ENCODE measurements at regions not wholly inside any gene's neighbourhood (a gene's known extent, or its start where the extent isn't known, plus 50 kb on each side); places are given as distances from the start of the nearest gene placed in this dataset.

DNA sequence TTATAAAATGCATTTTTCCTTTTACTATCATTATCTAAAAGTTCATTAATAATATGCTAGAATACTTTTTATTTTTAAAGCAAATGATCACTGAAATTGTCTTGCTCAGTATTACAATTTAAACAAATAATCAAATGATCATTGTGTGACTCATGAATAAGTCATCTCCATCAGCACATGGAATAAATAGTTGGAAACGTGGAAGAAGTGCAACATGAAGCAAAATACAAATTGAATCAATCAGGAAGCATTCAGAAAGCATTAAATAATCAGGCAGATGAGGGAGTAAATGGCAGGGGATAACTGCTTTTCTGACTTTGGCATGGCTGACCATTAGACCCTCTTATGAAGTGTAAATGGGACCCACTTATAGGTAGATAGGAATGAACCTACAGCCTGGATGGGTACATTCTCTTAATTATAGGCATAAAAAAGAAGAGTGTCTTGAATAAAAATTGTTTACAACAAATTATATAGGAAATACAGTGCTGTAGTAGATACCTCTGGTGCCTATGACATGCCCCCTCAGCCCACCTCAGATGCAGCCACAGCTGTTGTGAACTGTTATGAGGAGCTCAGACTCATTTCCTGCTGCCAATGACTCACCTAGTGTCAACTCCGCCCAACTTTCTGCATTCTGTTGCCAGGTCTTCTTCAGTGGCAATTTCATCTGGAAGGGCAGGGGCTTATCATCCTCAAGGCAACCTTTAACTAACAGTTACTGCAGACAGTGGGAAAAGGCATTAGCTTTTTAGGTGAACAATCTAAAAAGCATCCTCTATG lies 936.0 kb downstream of the TRIB2 start:
- ATAC-seq (ENCODE audit: low read depth) (peak; percentile 98), DNase-seq (ENCODE audit: low spot score) (peak; percentile 74)
- Histone ChIP-seq H3K36me3 (ENCODE audit: low read depth) (no peaks in the 10 kb centered on the region), H3K4me3 (ENCODE audit: severe bottlenecking) (no peak overlapping the region), H3K9me3 (ENCODE audit: severe bottlenecking) (no peaks in the 10 kb centered on the region), H3K27ac (ENCODE audit: poor library complexity, severe bottlenecking) (peak overlapping the region; percentile 83), H3K4me1 (ENCODE audit: insufficient read depth, poor library complexity, severe bottlenecking) (peaks cover 34% of the 10 kb centered on the region), H3K27me3 (ENCODE audit: insufficient read depth, poor library complexity, severe bottlenecking) (no peaks in the 10 kb centered on the region)
- TF ChIP-seq, protein P1, sequence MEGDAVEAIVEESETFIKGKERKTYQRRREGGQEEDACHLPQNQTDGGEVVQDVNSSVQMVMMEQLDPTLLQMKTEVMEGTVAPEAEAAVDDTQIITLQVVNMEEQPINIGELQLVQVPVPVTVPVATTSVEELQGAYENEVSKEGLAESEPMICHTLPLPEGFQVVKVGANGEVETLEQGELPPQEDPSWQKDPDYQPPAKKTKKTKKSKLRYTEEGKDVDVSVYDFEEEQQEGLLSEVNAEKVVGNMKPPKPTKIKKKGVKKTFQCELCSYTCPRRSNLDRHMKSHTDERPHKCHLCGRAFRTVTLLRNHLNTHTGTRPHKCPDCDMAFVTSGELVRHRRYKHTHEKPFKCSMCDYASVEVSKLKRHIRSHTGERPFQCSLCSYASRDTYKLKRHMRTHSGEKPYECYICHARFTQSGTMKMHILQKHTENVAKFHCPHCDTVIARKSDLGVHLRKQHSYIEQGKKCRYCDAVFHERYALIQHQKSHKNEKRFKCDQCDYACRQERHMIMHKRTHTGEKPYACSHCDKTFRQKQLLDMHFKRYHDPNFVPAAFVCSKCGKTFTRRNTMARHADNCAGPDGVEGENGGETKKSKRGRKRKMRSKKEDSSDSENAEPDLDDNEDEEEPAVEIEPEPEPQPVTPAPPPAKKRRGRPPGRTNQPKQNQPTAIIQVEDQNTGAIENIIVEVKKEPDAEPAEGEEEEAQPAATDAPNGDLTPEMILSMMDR (IDR thresholded peaks at IDR 0.05; ENCODE audit: poor library complexity, severe bottlenecking) = no peak

DNA sequence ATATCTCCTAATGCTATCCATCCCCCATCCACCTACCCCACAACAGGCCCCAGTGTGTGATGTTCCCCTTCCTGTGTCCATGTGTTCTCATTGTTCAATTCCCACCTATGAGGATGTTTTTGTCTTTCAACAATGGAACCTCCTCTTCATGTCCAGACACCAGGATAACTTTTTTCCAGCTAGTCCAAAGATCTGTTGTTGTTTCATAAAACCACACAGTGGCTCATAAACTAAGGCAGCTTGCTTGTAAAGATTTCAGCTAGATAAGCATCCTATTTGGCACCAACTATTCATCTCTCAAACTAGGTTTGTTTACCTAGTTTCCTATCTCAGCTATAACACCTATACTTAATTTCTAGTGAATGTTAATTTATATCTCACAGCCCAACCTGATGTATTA lies 937.7 kb downstream of the TRIB2 start:
- Histone ChIP-seq H3K36me3 (ENCODE audit: low read depth) (no peaks in the 10 kb centered on the region), H3K4me1 (ENCODE audit: insufficient read depth, poor library complexity, severe bottlenecking) (peaks cover 34% of the 10 kb centered on the region), H3K27me3 (ENCODE audit: insufficient read depth, poor library complexity, severe bottlenecking) (no peaks in the 10 kb centered on the region), H3K4me3 (ENCODE audit: severe bottlenecking) (no peak overlapping the region), H3K27ac (ENCODE audit: poor library complexity, severe bottlenecking) (no peak overlapping the region), H3K9me3 (ENCODE audit: severe bottlenecking) (no peaks in the 10 kb centered on the region)
- no peak for DNase-seq (ENCODE audit: low spot score)
- no peak for ATAC-seq (ENCODE audit: low read depth)
- TF ChIP-seq, protein P1 (IDR thresholded peaks at IDR 0.05; ENCODE audit: poor library complexity, severe bottlenecking) = no peak

DNA sequence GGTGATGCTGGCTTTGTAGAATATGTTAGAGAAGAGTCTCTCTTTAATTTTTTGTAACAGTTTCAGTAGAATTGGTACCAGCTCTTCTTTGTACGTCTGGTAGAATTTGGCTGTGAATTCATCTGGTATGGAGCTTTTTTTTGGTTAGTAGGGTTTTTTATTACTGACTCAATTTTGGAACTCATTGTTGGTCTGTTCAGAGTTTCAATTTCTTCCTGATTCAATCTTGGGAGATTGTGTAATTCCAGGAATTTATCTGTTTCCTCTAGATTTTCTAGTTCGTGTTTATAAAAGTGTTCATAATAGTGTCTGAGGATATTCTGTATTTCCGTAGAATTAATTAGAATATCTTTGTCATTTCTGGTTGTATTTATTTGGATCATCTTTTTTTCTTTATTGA lies 943.5 kb downstream of the TRIB2 start:
- H3K36me3 ChIP-seq (ENCODE audit: low read depth) = no peaks in the 10 kb centered on the region
- no peak for ATAC-seq (ENCODE audit: low read depth)
- no peaks in the 10 kb centered on the region for H3K27me3 ChIP-seq (ENCODE audit: insufficient read depth, poor library complexity, severe bottlenecking)
- no peak for DNase-seq (ENCODE audit: low spot score)
- TF ChIP-seq, protein P1 (IDR thresholded peaks at IDR 0.05; ENCODE audit: poor library complexity, severe bottlenecking) = no peak
- peaks cover 11% of the 10 kb centered on the region for H3K4me1 ChIP-seq (ENCODE audit: insufficient read depth, poor library complexity, severe bottlenecking)
- no peak overlapping the region for H3K4me3 ChIP-seq (ENCODE audit: severe bottlenecking)
- no peak overlapping the region for H3K27ac ChIP-seq (ENCODE audit: poor library complexity, severe bottlenecking)
- H3K9me3 ChIP-seq (ENCODE audit: severe bottlenecking) = no peaks in the 10 kb centered on the region

DNA sequence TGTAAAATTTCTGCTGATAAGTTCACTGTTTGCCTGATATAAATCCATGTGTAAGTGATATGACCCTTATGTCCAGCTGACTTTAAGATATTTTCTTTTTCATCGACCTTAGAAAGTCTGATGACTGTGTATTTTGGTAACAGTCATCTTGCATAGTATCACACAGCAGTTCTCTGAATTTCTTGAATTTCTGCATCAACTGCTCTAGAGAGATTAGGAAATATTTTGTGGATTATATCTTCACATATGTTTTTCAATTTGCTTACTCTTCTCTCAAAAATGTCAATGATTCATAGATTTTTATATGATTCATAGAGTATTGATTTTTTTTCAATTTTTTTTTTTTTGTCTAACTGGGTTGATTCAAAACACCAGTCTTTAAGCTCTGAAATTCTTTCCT lies 945.3 kb downstream of the TRIB2 start:
- TF ChIP-seq, protein P1 (IDR thresholded peaks at IDR 0.05; ENCODE audit: poor library complexity, severe bottlenecking) = no peak

More for the DNA sequence above, 945.3 kb downstream of the TRIB2 start:
- H3K36me3 ChIP-seq (ENCODE audit: low read depth) = no peaks in the 10 kb centered on the region
- H3K9me3 ChIP-seq (ENCODE audit: severe bottlenecking) = no peaks in the 10 kb centered on the region
- ATAC-seq (ENCODE audit: low read depth) = peak; percentile 68; the same call in 2 of the 3 replicates
- no peaks in the 10 kb centered on the region for H3K27me3 ChIP-seq (ENCODE audit: insufficient read depth, poor library complexity, severe bottlenecking)
- H3K4me1 ChIP-seq (ENCODE audit: insufficient read depth, poor library complexity, severe bottlenecking) = peaks cover 8% of the 10 kb centered on the region
- H3K27ac ChIP-seq (ENCODE audit: poor library complexity, severe bottlenecking) = peak overlapping the region; percentile 43
- DNase-seq (ENCODE audit: low spot score) = no peak
- no peak overlapping the region for H3K4me3 ChIP-seq (ENCODE audit: severe bottlenecking)

Measured in RWPE2 (cell line).